ENCODE measurements at regions not wholly inside any gene's neighbourhood (a gene's known extent, or its start where the extent isn't known, plus 50 kb on each side); places are given as distances from the start of the nearest gene placed in this dataset.

GRCh38 chr17:77001487-77001886 lies 133.3 kb downstream of the MGAT5B start:
- no peak for TF ChIP-seq CTCF (IDR thresholded peaks at IDR 0.05; ENCODE audit: unreplicated experiment)
- Mint-ChIP-seq H3K4me1 (no peaks in the 10 kb centered on the region), H3K27me3 (ENCODE audit: low read depth) (peaks cover 16% of the 10 kb centered on the region), H3K4me3 (no peak overlapping the region), H3K9me3 (no peaks in the 10 kb centered on the region), H3K36me3 (no peaks in the 10 kb centered on the region), H3K27ac (no peak overlapping the region)
- no peak for DNase-seq (ENCODE audit: low spot score in 2 of 2, unreplicated experiment in 2 of 2)

GRCh38 chr17:77002103-77003045 lies 134.2 kb downstream of the MGAT5B start:
- DNase-seq (ENCODE audit: low spot score in 2 of 2, unreplicated experiment in 2 of 2), result no peak
- peaks cover 14% of the 10 kb centered on the region for H3K27me3 Mint-ChIP-seq (ENCODE audit: low read depth)
- no peak for TF ChIP-seq CTCF (IDR thresholded peaks at IDR 0.05; ENCODE audit: unreplicated experiment)
- H3K4me3 Mint-ChIP-seq, result no peak overlapping the region
- no peaks in the 10 kb centered on the region for H3K9me3 Mint-ChIP-seq
- no peak overlapping the region for H3K27ac Mint-ChIP-seq
- no peaks in the 10 kb centered on the region for H3K36me3 Mint-ChIP-seq
- H3K4me1 Mint-ChIP-seq, result no peaks in the 10 kb centered on the region

- peaks cover 19% of the 10 kb centered on the region for H3K27me3 Mint-ChIP-seq (ENCODE audit: low read depth)
- no peak for DNase-seq (ENCODE audit: low spot score in 2 of 2, unreplicated experiment in 2 of 2)
- no peaks in the 10 kb centered on the region for H3K9me3 Mint-ChIP-seq
- H3K27ac Mint-ChIP-seq, result no peak overlapping the region
- H3K36me3 Mint-ChIP-seq, result no peaks in the 10 kb centered on the region
- H3K4me1 Mint-ChIP-seq, result no peaks in the 10 kb centered on the region
- H3K4me3 Mint-ChIP-seq, result no peak overlapping the region
- no peak for TF ChIP-seq CTCF (IDR thresholded peaks at IDR 0.05; ENCODE audit: unreplicated experiment)
Observed at GRCh38 chr17:77003699-77004098, 135.5 kb downstream of the MGAT5B start.

DNA sequence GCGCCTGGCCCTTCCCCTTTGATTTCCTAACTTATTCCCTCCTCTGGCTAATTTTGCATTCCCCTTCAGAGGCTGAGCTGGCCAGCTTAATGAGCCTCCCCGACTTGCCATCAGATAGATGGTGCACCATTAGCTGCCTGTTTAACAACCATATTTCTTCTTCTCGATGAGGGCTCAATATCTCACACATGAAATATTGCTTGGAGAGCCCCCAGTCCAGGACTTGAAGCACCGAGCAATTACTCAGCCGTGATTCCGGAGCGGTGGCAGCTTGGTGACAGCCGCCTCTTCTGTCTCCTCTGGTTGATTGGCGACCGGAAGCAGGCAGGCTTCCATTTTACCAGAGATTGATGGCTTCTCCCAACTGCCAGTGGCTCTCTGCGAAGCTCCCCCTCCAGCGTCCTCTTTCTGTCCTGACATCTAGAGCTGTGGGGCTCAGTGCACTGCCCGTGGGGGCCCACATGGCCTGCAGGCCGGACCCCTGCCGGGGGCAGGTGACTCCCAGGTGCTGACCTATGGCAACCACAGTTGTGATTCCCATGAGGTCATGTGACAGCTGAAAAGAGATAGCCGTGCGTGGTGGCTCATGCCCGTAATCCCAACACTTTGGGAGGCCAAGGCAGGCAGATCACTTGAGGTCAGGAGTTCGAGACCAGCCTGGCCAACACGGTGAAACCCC lies 133.7 kb upstream of the SEC14L1 start:
- Mint-ChIP-seq H3K9me3 (peaks cover 17% of the 10 kb centered on the region), H3K4me1 (no peaks in the 10 kb centered on the region), H3K4me3 (no peak overlapping the region), H3K36me3 (no peaks in the 10 kb centered on the region), H3K27me3 (ENCODE audit: low read depth) (peaks cover 11% of the 10 kb centered on the region), H3K27ac (no peak overlapping the region)
- TF ChIP-seq CTCF (IDR thresholded peaks at IDR 0.05; ENCODE audit: unreplicated experiment), result no peak
- DNase-seq (ENCODE audit: low spot score in 2 of 2, unreplicated experiment in 2 of 2), result no peak

- Mint-ChIP-seq H3K36me3 (no peaks in the 10 kb centered on the region), H3K9me3 (peaks cover 17% of the 10 kb centered on the region), H3K4me3 (no peak overlapping the region), H3K27me3 (ENCODE audit: low read depth) (peaks cover 11% of the 10 kb centered on the region), H3K4me1 (no peaks in the 10 kb centered on the region), H3K27ac (no peak overlapping the region)
- TF ChIP-seq CTCF (IDR thresholded peaks at IDR 0.05; ENCODE audit: unreplicated experiment), result no peak
- no peak for DNase-seq (ENCODE audit: low spot score in 2 of 2, unreplicated experiment in 2 of 2)
Observed at GRCh38 chr17:77009877-77010276, 130.9 kb upstream of the SEC14L1 start.

Data from mesothelial cell of epicardium (in vitro differentiated cells).